ENCODE measurements at regions not wholly inside any gene's neighbourhood (a gene's known extent, or its start where the extent isn't known, plus 50 kb on each side); places are given as distances from the start of the nearest gene placed in this dataset.

DNA sequence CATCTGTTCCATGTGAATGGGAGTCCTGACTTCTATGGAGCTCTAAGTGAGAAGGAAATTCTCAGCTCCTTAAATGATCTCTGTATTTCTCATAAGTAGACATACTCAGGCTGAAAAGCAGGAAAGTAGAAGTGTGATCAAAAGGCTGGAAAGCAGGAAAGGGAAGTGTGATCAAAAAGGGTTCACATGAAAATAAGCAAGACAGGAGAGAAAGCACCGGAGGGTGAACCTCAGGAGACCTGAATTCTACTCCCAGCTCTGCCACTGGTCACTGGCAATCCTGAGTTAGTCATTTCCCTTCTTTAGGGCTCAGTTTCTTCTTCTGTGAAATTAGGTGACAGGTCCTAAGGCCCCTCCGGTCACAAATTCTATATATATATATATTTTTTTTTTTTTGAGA, 55.5 kb upstream of the TRERF1 start:
- POLR2A ChIA-PET: no interaction called here
- DNase-seq (ENCODE audit: extremely low spot score): no peak
- CTCF ChIA-PET: interaction anchor here (1.0 to 4.3 kb wide), 6 partner anchors 14 to 89 kb away, joined by 3 to 32 read pairs (median 4); no protein-coding TSS in a partner anchor
- TF ChIP-seq, protein P1, sequence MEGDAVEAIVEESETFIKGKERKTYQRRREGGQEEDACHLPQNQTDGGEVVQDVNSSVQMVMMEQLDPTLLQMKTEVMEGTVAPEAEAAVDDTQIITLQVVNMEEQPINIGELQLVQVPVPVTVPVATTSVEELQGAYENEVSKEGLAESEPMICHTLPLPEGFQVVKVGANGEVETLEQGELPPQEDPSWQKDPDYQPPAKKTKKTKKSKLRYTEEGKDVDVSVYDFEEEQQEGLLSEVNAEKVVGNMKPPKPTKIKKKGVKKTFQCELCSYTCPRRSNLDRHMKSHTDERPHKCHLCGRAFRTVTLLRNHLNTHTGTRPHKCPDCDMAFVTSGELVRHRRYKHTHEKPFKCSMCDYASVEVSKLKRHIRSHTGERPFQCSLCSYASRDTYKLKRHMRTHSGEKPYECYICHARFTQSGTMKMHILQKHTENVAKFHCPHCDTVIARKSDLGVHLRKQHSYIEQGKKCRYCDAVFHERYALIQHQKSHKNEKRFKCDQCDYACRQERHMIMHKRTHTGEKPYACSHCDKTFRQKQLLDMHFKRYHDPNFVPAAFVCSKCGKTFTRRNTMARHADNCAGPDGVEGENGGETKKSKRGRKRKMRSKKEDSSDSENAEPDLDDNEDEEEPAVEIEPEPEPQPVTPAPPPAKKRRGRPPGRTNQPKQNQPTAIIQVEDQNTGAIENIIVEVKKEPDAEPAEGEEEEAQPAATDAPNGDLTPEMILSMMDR (IDR thresholded peaks at IDR 0.05; ENCODE audit: control extremely low read depth, extremely low read depth, low read depth, missing control alignments): no peak

DNA sequence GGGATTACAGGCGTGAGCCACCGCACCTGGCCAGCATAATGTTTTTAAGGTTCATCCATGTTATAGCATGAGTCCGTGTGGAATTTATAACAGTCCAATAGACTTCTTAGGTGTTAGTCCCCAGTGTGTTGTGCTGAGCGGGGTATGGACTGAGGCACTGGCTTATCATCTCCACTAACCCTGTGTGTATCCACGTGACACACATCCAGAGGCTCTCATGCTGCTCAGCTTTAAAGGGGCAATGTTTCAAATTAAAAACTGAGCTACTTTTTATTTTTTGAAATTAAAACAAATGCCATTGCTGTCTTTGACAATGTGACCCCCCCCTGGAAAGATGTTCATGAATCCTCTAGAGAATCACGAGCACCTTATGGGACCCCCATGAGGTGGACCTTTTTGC, 54.3 kb upstream of the TRERF1 start:
- TF ChIP-seq, protein P1 (IDR thresholded peaks at IDR 0.05; ENCODE audit: control extremely low read depth, extremely low read depth, low read depth, missing control alignments): no peak
- no peak for DNase-seq (ENCODE audit: extremely low spot score)
- CTCF ChIA-PET: interaction anchor here (1.0 to 4.3 kb wide), 6 partner anchors 13 to 78 kb away, joined by 3 to 32 read pairs (median 4); no protein-coding TSS in a partner anchor
- POLR2A ChIA-PET: no interaction called here

DNA sequence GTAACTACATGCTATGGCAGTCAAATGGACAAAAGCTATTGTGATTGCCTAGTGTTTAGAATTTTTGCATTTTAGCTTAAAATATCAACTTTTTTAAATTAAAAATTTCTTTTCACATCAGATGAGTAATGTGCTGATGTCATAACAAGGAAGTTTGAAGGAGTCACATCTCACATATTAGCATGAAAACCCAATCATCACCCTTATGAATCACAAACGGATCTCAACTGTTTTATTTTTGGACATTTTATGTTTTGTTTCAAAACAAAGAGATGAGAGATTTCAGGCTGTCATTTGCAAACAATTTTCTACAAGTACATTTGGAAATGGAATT, 53.6 kb upstream of the TRERF1 start:
- ChIA-PET POLR2A (no interaction called here), CTCF (interaction anchor here (0.8 to 4.3 kb wide), 7 partner anchors 8 to 46 kb away, joined by 3 to 32 read pairs (median 4); no protein-coding TSS in a partner anchor)
- TF ChIP-seq, protein P1 (IDR thresholded peaks at IDR 0.05; ENCODE audit: control extremely low read depth, extremely low read depth, low read depth, missing control alignments): no peak
- no peak for DNase-seq (ENCODE audit: extremely low spot score)

DNA sequence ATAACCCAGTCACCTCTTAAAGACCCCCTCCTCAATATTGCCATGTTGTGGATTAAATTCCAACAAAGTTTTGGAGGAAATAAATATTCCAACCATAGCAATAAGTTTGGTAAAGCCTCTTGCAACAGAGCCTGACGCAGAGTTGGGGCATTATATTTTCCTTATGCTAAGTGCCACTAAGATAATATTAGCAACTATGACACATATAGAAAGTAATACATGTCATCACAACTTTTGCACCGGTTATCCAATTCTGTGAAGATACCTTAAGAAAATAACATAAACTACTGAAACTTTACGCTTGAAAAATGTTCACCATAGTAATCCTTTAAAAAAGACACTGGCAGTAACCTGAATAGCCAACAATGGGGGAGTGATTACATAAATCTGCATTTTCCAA, 52.2 kb upstream of the TRERF1 start:
- ChIA-PET CTCF (interaction anchor here (1.9 to 4.3 kb wide), 3 partner anchors 9 to 44 kb away, joined by 4 to 32 read pairs (median 16); no protein-coding TSS in a partner anchor), POLR2A (no interaction called here)
- TF ChIP-seq, protein P1 (IDR thresholded peaks at IDR 0.05; ENCODE audit: control extremely low read depth, extremely low read depth, low read depth, missing control alignments): no peak
- DNase-seq (ENCODE audit: extremely low spot score): no peak

DNA sequence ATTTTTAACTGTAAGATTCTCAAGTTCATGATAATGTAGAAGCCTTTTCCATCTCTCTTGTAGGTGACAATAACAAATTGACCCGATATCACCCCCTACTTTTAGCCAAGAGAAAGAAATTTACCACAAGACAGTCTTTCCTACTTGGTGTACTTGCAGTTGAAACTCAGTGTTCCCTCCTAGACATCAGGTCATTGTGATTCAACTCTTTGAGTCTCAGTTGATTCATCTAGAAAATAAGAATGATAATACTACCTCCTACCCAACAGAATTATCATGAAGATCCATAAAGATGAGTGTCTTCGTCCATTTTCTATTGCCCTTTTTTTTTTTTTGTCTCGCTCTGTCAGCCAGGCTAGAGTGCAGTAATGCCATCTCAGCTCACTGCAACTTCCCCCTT, 51.3 kb upstream of the TRERF1 start:
- no peak for DNase-seq (ENCODE audit: extremely low spot score)
- TF ChIP-seq, protein P1 (IDR thresholded peaks at IDR 0.05; ENCODE audit: control extremely low read depth, extremely low read depth, low read depth, missing control alignments): no peak
- POLR2A ChIA-PET: no interaction called here
- CTCF ChIA-PET: interaction anchor here (4.3 kb wide), 1 partner anchor 45 kb away, joined by 16 read pairs; no protein-coding TSS in a partner anchor

DNA sequence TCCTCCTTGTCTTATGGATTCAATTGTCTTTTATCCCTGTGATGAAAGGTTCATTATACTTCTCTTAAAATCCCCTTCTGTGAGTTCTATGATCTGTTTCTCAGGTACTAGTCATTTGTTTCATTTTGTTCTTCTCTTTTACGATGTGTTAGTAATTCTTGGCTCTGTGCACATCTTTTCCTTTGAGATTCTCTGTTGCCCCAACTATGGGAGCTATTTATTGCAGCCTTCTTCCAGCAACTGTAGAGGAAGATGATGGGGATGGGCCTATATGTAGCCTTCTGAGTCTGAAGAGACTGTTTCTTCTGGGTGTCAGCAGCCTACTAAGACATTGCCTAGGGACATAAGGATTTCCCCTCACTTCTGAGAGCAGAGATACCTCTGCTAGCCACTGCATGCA, 50.4 kb upstream of the TRERF1 start:
- POLR2A ChIA-PET: no interaction called here
- CTCF ChIA-PET: interaction anchor here (1.0 kb wide), 1 partner anchor 43 kb away, joined by 3 read pairs; no protein-coding TSS in a partner anchor
- TF ChIP-seq, protein P1 (IDR thresholded peaks at IDR 0.05; ENCODE audit: control extremely low read depth, extremely low read depth, low read depth, missing control alignments): no peak
- no peak for DNase-seq (ENCODE audit: extremely low spot score)

All from GM10248 (cell line).